ENCODE measurements at regions not wholly inside any gene's neighbourhood (a gene's known extent, or its start where the extent isn't known, plus 50 kb on each side); places are given as distances from the start of the nearest gene placed in this dataset.
"Not testable (repeated sequence)": the region's sequence is repeated elsewhere in the genome, so short reads cannot be mapped to it uniquely, and the experiment has no call there.

DNA sequence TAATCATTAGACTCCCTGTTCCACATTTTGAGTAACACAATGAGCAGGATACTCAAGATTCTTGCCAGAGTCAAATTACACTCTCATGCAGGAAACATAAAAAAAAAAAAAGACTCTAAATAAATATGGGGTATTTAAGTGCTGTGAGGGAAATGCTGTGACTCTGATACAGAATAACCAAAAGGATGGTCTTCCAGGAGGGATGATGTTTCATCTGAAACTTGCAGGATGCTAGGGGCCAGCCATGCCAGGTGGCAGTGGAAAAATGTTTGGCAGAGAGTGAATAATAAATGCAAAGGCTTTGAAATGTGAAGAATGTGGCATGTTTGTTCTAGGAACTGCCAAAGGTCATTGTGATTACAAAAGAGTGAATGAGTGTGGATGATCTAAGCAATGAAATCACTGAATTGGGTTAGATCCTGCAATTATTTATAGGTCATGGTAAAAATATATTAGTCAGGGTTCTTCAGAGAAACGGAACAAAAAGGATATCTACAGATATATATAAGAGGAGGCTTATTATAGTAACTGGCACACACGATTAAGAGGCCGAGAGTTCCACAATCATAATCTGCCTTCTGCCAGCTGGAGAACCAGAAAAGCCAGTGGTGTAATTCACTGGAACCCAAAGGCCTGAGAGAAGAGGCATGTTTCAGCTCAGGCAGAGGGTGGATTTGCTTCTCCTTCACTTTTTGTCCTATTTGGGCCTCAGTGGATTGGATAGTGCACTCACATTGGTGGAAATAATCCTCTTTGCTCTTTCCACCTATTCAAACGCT lies 1832.8 kb upstream of the MIR17HG start:
- ATAC-seq: no peak
- DNase-seq: no peak
- intact Hi-C loops (cut with DNase I, micrococcal nuclease): no loop called here

GRCh38 chr13:89515948-89516347 lies 1831.5 kb upstream of the MIR17HG start:
- ATAC-seq: no peak
- DNase-seq: no peak
- intact Hi-C loops (cut with DNase I, micrococcal nuclease): no loop called here

DNA sequence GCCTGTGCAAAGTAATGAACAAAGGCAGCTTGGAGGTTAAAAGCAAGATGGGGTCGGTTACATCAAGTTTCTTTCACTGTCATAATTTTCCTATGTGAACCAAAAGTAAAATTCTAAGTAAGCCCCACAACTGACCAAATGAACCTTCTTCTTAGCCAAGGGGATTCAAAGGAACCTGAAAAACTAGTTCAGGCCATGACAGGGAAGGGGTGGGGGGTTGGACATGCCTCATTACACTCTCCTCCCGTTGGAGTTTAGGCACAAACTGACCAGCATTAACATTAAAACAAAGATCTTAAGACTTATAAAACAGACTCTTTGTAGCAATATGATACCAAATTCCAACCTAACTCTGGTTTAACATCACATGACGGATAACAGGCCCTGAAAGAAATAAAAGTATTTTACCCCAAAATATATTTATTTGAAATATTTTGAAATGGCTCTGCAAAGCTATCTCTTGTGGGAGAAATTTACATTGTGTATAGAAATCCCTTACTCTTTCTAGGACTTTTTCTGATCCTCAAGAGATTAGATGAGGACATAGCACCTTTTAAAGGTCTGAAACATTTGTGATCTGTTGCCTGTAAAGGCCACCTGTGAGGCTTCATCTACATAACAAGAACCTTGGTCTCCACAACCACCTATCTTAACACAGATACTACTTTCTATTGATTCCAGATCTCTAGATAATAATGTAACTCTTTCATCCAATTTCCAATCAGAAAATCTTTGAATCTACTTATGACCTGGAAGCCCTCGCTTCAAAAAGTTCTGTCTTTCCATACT lies 1829.0 kb upstream of the MIR17HG start:
- intact Hi-C loops (cut with DNase I, micrococcal nuclease): no loop called here
- ATAC-seq: no peak
- DNase-seq: no peak

DNA sequence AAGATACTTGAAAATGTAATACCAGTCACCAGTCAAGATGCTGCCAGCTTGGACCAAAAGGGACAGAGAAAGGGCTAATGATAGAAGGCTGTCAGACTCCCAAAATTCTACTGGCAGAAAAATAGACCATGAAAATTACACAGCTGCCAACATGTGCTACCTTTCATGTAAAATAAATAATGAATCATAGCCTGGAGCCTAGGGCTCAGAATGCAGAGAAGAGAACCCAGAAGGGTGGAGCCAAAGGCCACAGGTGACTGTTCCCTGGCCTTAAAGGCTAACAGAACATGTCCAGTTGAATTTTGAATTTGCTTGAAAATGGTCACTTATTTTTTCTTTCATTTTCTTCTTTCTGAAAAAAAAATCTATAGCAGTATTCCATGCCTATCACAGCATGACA lies 1827.0 kb upstream of the MIR17HG start:
- DNase-seq (no peak), ATAC-seq (no peak)
- intact Hi-C loops (cut with DNase I, micrococcal nuclease): no loop called here

- ATAC-seq; intact Hi-C loops (cut with DNase I, micrococcal nuclease); DNase-seq: not testable (repeated sequence)
Observed at GRCh38 chr13:89521672-89522071, 1825.8 kb upstream of the MIR17HG start.

DNA sequence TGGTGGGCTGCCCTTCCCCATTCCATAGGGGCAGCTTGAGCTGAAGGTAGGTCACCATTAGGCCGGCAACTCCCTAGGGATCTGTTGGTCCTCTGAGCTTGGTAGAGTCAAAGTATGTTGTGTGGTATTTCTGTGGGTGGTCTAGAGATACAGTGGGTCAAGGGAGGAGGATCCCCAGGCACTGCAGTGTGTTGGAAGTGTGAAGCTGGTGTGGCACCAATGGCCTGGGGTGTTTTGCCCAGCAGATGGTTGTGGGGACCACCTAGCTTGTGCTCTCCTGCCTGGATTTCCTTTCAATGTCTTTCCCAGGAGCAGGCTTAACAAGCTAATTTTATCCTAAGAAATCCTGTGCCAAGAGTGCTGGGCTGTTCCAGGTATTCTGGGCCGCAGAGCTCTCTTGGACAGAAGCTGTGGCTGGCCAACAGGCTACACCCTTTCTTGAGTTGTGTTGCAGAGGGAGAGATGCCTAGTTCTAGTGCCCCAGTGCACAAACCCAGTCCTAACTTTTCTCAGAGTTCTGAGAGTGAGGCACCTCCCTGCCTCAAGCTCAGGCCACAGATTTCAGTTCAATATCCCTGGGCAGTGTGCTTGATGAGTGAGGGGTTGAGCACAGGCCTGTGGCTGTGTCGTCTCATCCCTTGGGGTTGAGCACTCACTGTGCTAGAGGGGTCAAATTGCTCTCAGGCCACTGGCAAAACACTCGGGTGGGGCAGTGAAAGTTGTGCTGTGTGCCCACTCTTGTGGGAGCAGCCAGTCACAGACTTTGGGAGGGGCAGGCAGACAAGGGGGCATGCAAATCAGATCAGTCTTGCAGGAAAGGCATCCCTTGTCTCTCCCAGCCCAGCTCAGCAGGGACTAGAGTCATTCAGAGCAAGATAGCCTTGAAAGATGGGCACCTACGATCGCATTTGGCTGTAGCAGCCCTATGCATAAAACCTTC lies 1806.1 kb upstream of the MIR17HG start:
- intact Hi-C loops (cut with DNase I, micrococcal nuclease): no loop called here
- DNase-seq (no peak), ATAC-seq (no peak)

GRCh38 chr13:89550938-89551337 lies 1796.5 kb upstream of the MIR17HG start:
- intact Hi-C loops (cut with DNase I, micrococcal nuclease): no loop called here
- ATAC-seq (no peak), DNase-seq (no peak)

GRCh38 chr13:89554801-89555200 lies 1792.7 kb upstream of the MIR17HG start:
- intact Hi-C loops (cut with DNase I, micrococcal nuclease): no loop called here
- ATAC-seq: no peak
- DNase-seq: no peak

DNA sequence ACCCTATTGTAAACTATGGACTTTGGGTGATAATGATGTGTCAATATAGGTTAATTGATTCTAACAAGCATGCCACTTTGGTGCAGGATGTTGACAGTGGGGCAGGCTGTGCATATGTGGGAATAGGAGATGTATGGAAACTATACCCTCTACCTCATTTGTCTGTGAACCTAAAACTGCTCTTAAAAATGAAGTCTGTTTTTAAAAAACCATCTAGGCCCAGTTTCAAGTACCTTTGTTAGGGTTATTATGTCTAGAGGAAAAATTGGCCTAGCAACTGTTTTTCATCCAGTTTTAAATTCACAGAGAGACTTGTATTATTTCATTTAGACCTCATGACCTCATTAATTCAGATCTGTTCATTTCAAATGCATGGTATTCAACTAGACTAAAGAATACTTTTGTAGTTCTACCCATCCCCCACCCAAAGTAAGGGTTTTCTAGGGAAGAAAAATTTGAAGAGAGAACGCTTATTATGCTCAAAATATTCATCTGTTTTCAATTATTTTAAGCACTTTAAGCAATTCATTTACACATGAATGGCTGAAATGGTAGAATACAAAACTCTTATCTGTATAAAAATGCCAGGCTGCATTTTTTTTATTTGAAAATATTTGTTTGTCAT lies 1781.9 kb upstream of the MIR17HG start:
- no peak for DNase-seq
- no peak for ATAC-seq
- intact Hi-C loops (cut with DNase I, micrococcal nuclease): no loop called here

DNA sequence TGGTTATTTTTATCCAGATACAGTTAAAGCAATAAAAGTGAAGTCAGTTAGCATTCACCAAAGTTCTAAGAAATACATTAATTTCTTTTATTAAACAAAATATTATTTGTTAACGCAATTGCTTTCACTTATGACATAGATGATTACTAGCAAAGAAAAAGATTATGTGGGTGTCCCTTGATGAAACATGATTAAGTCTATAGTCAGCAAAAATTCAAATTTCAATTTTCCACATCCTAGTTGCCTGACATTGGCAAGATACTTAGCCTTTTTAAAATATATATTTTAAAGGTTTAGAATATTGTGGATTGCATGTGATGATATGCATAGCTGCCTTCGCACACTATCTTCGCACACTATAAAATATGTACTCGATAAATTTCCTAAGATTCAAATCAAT lies 1780.5 kb upstream of the MIR17HG start:
- intact Hi-C loops (cut with DNase I, micrococcal nuclease): no loop called here
- ATAC-seq: no peak
- no peak for DNase-seq

DNA sequence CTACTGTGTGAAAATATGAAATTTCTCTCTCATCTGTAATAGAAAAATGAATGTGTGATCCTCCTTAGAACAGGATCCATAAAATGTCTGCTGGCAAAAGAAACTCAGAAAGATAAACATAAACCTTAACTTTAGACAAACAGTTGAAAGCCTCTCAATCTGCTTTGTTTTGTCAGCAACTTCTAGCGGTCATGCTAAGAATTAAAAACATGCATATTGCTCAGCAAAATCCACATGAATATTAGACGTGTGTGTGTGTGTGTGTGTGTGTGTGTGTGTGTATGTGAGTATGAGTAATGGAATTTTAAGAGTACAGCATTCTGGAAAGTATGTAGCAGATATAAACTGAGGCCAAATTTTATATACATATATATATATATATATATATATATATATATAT lies 1779.2 kb upstream of the MIR17HG start:
- DNase-seq: no peak
- intact Hi-C loops (cut with DNase I, micrococcal nuclease): no loop called here
- ATAC-seq: no peak

GRCh38 chr13:89568746-89569145 lies 1778.7 kb upstream of the MIR17HG start:
- ATAC-seq: no peak
- intact Hi-C loops (cut with DNase I, micrococcal nuclease): no loop called here

GRCh38 chr13:89571676-89572075 lies 1775.8 kb upstream of the MIR17HG start:
- no peak for DNase-seq
- ATAC-seq: no peak
- intact Hi-C loops (cut with DNase I, micrococcal nuclease): no loop called here

More at GRCh38 chr13:89568746-89569145, 1778.7 kb upstream of the MIR17HG start:
- DNase-seq: no peak

GRCh38 chr13:89574077-89574476 lies 1773.4 kb upstream of the MIR17HG start:
- intact Hi-C loops (cut with DNase I, micrococcal nuclease): no loop called here
- no peak for ATAC-seq
- DNase-seq: no peak

GRCh38 chr13:89577301-89577700 lies 1770.2 kb upstream of the MIR17HG start:
- intact Hi-C loops (cut with DNase I, micrococcal nuclease): no loop called here
- DNase-seq: no peak
- ATAC-seq: no peak

DNA sequence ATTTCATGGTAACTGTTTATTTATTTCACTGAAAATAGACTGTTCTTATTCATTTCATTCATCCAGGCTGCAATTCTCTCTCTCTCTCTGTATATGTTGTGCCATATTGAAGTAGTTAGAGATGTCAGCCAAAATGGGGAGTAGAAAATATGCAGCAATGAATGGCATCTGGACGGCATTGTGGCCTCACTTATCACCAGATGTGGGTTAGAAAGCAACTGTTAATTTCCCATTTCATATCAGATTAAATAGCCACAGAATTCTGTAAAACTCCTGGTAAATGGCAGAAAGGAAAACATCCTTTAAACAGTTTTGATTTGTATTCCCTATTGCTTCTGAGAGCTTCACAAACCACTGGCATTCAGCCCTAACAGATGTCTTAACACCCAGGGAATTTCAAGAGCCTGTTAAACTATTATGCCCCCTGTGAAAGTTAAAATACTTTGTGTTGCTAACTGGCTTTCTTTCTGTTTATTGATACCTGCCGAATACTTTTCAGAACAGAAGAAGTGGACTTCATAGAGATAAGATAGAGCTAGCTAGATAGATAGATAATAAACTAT lies 1763.3 kb upstream of the MIR17HG start:
- intact Hi-C loops (cut with DNase I, micrococcal nuclease): no loop called here
- no peak for ATAC-seq
- DNase-seq: no peak

GRCh38 chr13:89602655-89603054 lies 1744.8 kb upstream of the MIR17HG start:
- intact Hi-C loops (cut with DNase I, micrococcal nuclease): no loop called here
- no peak for DNase-seq
- ATAC-seq: no peak

- intact Hi-C loops (cut with DNase I, micrococcal nuclease): no loop called here
- no peak for ATAC-seq
Observed at GRCh38 chr13:89603187-89603586, 1744.3 kb upstream of the MIR17HG start.

GRCh38 chr13:89609318-89609717 lies 1738.2 kb upstream of the MIR17HG start:
- intact Hi-C loops (cut with DNase I, micrococcal nuclease): no loop called here
- no peak for DNase-seq

More at GRCh38 chr13:89603187-89603586, 1744.3 kb upstream of the MIR17HG start:
- no peak for DNase-seq

More at GRCh38 chr13:89609318-89609717, 1738.2 kb upstream of the MIR17HG start:
- ATAC-seq: no peak

All from left colon (tissue), 2 donors.